Prostate gland (tissue), 2 donors: ENCODE measurements at regions not wholly inside any gene's neighbourhood (a gene's known extent, or its start where the extent isn't known, plus 50 kb on each side); places are given as distances from the start of the nearest gene placed in this dataset.

Experiments
- DNase-seq: peaks from one replicate; pipeline ENCODE4 v3.0.0-alpha.2; 2019; ENCODE audit warnings: low spot score
- H3K27ac ChIP-seq, 2 donors: fragments of 200-600 bp; sonication (generic); 2 replicates each; pipeline ENCODE4 v1.5.1; 2017 to 2019
- H3K27me3 ChIP-seq: fragments of 200-600 bp; sonication (generic); replicated peaks from 2 replicates; pipeline ENCODE4 v1.5.1; 2019; ENCODE audit not compliant: insufficient read depth
- H3K36me3 ChIP-seq, 2 donors: fragments of 200-600 bp; sonication (generic); 1 replicate in 1 of 2; 2 replicates in 1 of 2; pipeline versions ENCODE4 v1.5.1 to v1.8.1; 2017 to 2019
- H3K4me1 ChIP-seq: fragments of 200-600 bp; sonication (generic); replicated peaks from 2 replicates; pipeline ENCODE4 v1.5.1; 2019
- H3K4me3 ChIP-seq, 2 donors: fragments of 200-600 bp; sonication (generic); 2 replicates each; pipeline ENCODE4 v1.5.1; 2017 to 2019
- H3K9me3 ChIP-seq: fragments of 200-600 bp; sonication (generic); 2 replicates; pipeline ENCODE4 v1.5.1; 2017
- POLR2A ChIP-seq: fragments of 450-650 bp; IDR thresholded peaks from one replicate; pipeline ENCODE4 v1.6.1; 2016; ENCODE audit warnings: antibody characterized with exemption, mild to moderate bottlenecking
- POLR2AphosphoS5 ChIP-seq: sonication (generic); formaldehyde crosslinking; IDR thresholded peaks from one replicate; pipeline ENCODE4 v1.6.1; 2017; ENCODE audit warnings: antibody characterized with exemption
- WGBS: methylation state at CpG from one replicate; pipeline ENCODE4 v1.1.5; 2018; 5-methylcytosine and 5-hydroxymethylcytosine counted together
- intact Hi-C: fragments of 100-400 bp; cut with DNase I; formaldehyde crosslinking; loops from one replicate; pipeline ENCODE4 v1.14.2; 2022
- TF ChIP-seq, protein P1 (sequence below), 4 experiments: fragments of 200-600 bp in 2 of 4; fragments of 450-650 bp in 2 of 4; sonication (generic) in 2 of 4; IDR thresholded peaks; 1 replicate in 3 of 4; 2 replicates in 1 of 4; pipeline ENCODE4 v1.5.1; 2016 to 2019; ENCODE audit warnings: antibody characterized with exemption in 4 of 4, mild to moderate bottlenecking in 2 of 4, moderate library complexity in 2 of 4

GRCh38 chr18:27652480-27653121 lies 467.5 kb upstream of the CHST9 start:
- H3K36me3 ChIP-seq: no peaks in the 10 kb centered on the region
- H3K4me3 ChIP-seq: no peak overlapping the region
- H3K4me1 ChIP-seq: no peaks in the 10 kb centered on the region
- TF ChIP-seq, protein P1, sequence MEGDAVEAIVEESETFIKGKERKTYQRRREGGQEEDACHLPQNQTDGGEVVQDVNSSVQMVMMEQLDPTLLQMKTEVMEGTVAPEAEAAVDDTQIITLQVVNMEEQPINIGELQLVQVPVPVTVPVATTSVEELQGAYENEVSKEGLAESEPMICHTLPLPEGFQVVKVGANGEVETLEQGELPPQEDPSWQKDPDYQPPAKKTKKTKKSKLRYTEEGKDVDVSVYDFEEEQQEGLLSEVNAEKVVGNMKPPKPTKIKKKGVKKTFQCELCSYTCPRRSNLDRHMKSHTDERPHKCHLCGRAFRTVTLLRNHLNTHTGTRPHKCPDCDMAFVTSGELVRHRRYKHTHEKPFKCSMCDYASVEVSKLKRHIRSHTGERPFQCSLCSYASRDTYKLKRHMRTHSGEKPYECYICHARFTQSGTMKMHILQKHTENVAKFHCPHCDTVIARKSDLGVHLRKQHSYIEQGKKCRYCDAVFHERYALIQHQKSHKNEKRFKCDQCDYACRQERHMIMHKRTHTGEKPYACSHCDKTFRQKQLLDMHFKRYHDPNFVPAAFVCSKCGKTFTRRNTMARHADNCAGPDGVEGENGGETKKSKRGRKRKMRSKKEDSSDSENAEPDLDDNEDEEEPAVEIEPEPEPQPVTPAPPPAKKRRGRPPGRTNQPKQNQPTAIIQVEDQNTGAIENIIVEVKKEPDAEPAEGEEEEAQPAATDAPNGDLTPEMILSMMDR (IDR thresholded peaks at IDR 0.05): no peak
- TF ChIP-seq POLR2A: no peak
- TF ChIP-seq POLR2AphosphoS5: no peak
- no peaks in the 10 kb centered on the region for H3K9me3 ChIP-seq
- H3K27me3 ChIP-seq: no peaks in the 10 kb centered on the region
- H3K27ac ChIP-seq: no peak overlapping the region
- no peak for DNase-seq
- WGBS: 68% methylated on average over 2 of the region's 2 CpGs
- intact Hi-C loops: no loop called here

GRCh38 chr18:27649621-27650020 lies 464.5 kb upstream of the CHST9 start:
- intact Hi-C loops: no loop called here
- no peaks in the 10 kb centered on the region for H3K36me3 ChIP-seq
- H3K27ac ChIP-seq: no peak overlapping the region
- DNase-seq: no peak
- H3K9me3 ChIP-seq: no peaks in the 10 kb centered on the region
- H3K4me1 ChIP-seq: no peaks in the 10 kb centered on the region
- no peak overlapping the region for H3K4me3 ChIP-seq
- 80% methylated on average over 3 of the region's 3 CpGs for WGBS
- TF ChIP-seq POLR2A: no peak
- TF ChIP-seq, protein P1 (IDR thresholded peaks at IDR 0.05): no peak
- H3K27me3 ChIP-seq: no peaks in the 10 kb centered on the region

GRCh38 chr18:27645929-27646328 lies 460.8 kb upstream of the CHST9 start:
- TF ChIP-seq POLR2AphosphoS5: no peak
- TF ChIP-seq, protein P1 (IDR thresholded peaks at IDR 0.05): no peak
- TF ChIP-seq POLR2A: no peak
- no peak overlapping the region for H3K4me3 ChIP-seq
- WGBS: 34% methylated on average over 1 of the region's 1 CpG

DNA sequence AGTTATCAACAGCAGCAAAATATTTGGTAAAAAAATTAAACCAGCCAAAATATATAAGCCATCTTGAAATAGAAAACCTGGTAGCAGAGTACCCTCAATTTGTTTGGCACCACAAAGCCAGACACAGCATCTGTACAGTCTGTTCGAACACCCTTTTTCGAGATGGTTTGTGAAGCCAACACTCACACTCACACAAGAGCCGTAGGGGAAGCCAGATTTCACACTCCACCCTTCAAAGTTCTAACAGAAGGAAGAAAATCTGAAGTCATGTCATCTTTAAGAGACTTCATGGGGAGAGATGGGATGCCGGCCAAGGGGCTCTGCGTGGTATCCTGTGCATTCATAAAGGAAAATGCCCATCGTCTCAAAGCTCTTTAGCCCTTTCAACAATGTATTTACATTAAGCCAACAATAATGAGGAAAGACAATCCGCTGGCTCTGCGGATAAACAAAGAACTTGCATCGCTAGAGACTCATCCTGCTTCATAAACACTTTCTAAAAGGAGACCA lies 451.5 kb upstream of the CHST9 start:
- Histone ChIP-seq H3K4me1 (no peaks in the 10 kb centered on the region), H3K36me3 (no peaks in the 10 kb centered on the region), H3K4me3 (no peak overlapping the region), H3K9me3 (no peaks in the 10 kb centered on the region), H3K27ac (no peak overlapping the region), H3K27me3 (no peaks in the 10 kb centered on the region)
- TF ChIP-seq, protein P1 (IDR thresholded peaks at IDR 0.05): no peak
- TF ChIP-seq POLR2AphosphoS5: no peak
- no peak for TF ChIP-seq POLR2A
- intact Hi-C loops: no loop called here
- 70% methylated on average over 9 of the region's 9 CpGs for WGBS
- DNase-seq: no peak

More at GRCh38 chr18:27645929-27646328, 460.8 kb upstream of the CHST9 start:
- Histone ChIP-seq H3K4me1 (no peaks in the 10 kb centered on the region), H3K27ac (no peak overlapping the region), H3K27me3 (no peaks in the 10 kb centered on the region), H3K9me3 (no peaks in the 10 kb centered on the region), H3K36me3 (no peaks in the 10 kb centered on the region)
- DNase-seq: no peak
- intact Hi-C loops: no loop called here

DNA sequence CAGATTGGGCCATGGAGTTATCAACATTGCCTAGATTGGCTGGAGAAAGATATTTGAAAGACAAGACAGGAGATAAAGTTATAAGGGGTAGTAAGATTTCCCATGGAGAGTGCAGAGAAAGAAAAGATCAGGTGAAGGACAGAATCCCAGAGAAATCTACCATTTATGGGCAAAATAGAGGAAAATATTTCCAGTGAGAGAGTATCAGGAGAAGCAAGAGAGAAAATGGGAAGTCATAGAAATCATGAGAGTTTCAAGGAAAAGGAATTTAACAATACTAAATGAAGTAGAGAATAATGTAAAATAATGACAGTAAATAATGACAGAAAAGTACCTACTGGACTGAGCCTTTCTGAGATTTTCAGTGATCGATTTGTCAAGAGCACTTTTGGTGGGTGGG lies 447.6 kb upstream of the CHST9 start:
- no peaks in the 10 kb centered on the region for H3K9me3 ChIP-seq
- no peak overlapping the region for H3K4me3 ChIP-seq
- TF ChIP-seq, protein P1 (IDR thresholded peaks at IDR 0.05): no peak
- TF ChIP-seq POLR2AphosphoS5 (no peak), POLR2A (no peak)
- no peak overlapping the region for H3K27ac ChIP-seq
- no peaks in the 10 kb centered on the region for H3K27me3 ChIP-seq
- no peak for DNase-seq
- H3K36me3 ChIP-seq: no peaks in the 10 kb centered on the region
- intact Hi-C loops: no loop called here
- no peaks in the 10 kb centered on the region for H3K4me1 ChIP-seq
- WGBS: 95% methylated on average over 1 of the region's 1 CpG
